K562 (cell line): ENCODE measurements at regions not wholly inside any gene's neighbourhood (a gene's known extent, or its start where the extent isn't known, plus 50 kb on each side); places are given as distances from the start of the nearest gene placed in this dataset.

Source experiments
- ATAC-seq: fragments of 200-7000 bp; cut with Tn5 transposase; 3 replicates; pipeline ENCODE4 v1.9.1; 2020; ENCODE audit warnings: moderate library complexity
- BruUV-seq: library from RNA; stranded (reverse); fragments of 400-500 nt; replicated peaks from 2 replicates; lab custom pipeline; 2021; lab: Mats Ljungman, UMichigan
- CTCF ChIA-PET: fragments of 300-600 bp; formaldehyde crosslinking; extraction: SDS; loops from one replicate; lab custom pipeline; 2021; ENCODE audit warnings: low intra/inter-chr PET ratio; lab: Yijun Ruan, JAX
- POLR2A ChIA-PET: fragments of 300-600, 350-650 bp; sonication (Branson Sonifier 250); formaldehyde crosslinking; extraction: SDS; loops from one replicate; lab custom pipeline; 2021; ENCODE audit warnings: antibody characterized with exemption, inconsistent platforms; lab: Yijun Ruan, JAX
- DNase-seq, 4 experiments: peaks; one replicate each; pipeline versions ENCODE4 v3.0.0 to v3.0.0-alpha.2; 2011 to 2018; ENCODE audit warnings: low spot score in 3 of 4, mixed read lengths in 3 of 4; ENCODE audit errors: extremely low read depth in 1 of 4
- FAIRE-seq: peaks from 2 replicates; lab custom pipeline; 2011; peaks lifted over from hg19 to GRCh38; lab: Jason Lieb, UNC
- H2AFZ ChIP-seq: 2 replicates; pipeline ENCODE4 v1.6.0; 2011; ENCODE audit warnings: low read depth, low read length, control low read depth, inconsistent platforms
- H3K27ac ChIP-seq: fragments of 200-600 bp; 3 replicates; pipeline ENCODE4 v1.8.0; 2011; ENCODE audit warnings: low read depth, mild to moderate bottlenecking, control low read depth, inconsistent platforms, low read length, moderate library complexity, mixed read lengths; ENCODE audit errors: extremely low read depth
- H3K27me3 ChIP-seq, 2 experiments: fragments of 300-600 bp in 1 of 2; 2 replicates in 1 of 2; 3 replicates in 1 of 2; pipeline versions ENCODE4 v1.6.0 to v1.8.0; 2011; ENCODE audit warnings: inconsistent platforms in 2 of 2, low read length in 2 of 2, mild to moderate bottlenecking in 1 of 2, mixed read lengths in 1 of 2, moderate library complexity in 1 of 2; ENCODE audit not compliant: control insufficient read depth in 2 of 2, insufficient read depth in 2 of 2
- H3K36me3 ChIP-seq: fragments of 300-600 bp; 3 replicates; pipeline ENCODE4 v1.8.0; 2011; ENCODE audit warnings: mild to moderate bottlenecking, low read length, inconsistent platforms; ENCODE audit not compliant: control insufficient read depth, insufficient read depth
- H3K4me1 ChIP-seq, 2 experiments: fragments of 200-600 bp in 1 of 2; replicated peaks in 1 of 2; 2 replicates in 1 of 2; 3 replicates in 1 of 2; pipeline versions ENCODE4 v1.5.1 to v1.8.0; 2011; ENCODE audit warnings: inconsistent platforms in 2 of 2, low read length in 2 of 2, mild to moderate bottlenecking in 1 of 2, mixed read lengths in 1 of 2, moderate library complexity in 1 of 2; ENCODE audit not compliant: control insufficient read depth in 2 of 2, insufficient read depth in 2 of 2
- H3K4me2 ChIP-seq: 2 replicates; pipeline ENCODE4 v1.6.1; 2011; ENCODE audit warnings: low read length, control low read depth, inconsistent platforms, mixed read lengths; ENCODE audit not compliant: insufficient read depth
- H3K4me3 ChIP-seq: fragments of 200-600 bp; sonication (generic), shearing (Covaris generic); 2 replicates; pipeline ENCODE4 v1.5.1; 2016; ENCODE audit warnings: control low read depth, inconsistent platforms
- H3K79me2 ChIP-seq: fragments of 200-600 bp; 3 replicates; pipeline ENCODE4 v1.8.0; 2011; ENCODE audit warnings: low read length, inconsistent platforms; ENCODE audit not compliant: control insufficient read depth, insufficient read depth
- H3K9ac ChIP-seq, 2 experiments: 2 replicates each; pipeline versions ENCODE4 v1.6.0 to v1.6.1; 2011; ENCODE audit warnings: low read depth in 2 of 2, low read length in 2 of 2, control low read depth in 1 of 2, inconsistent platforms in 1 of 2, mild to moderate bottlenecking in 1 of 2, mixed read lengths in 1 of 2; ENCODE audit not compliant: insufficient read depth in 1 of 2
- H3K9me1 ChIP-seq: one replicate; pipeline ENCODE4 v1.6.0; 2011; ENCODE audit warnings: inconsistent platforms, mild to moderate bottlenecking, low read length, moderate library complexity; ENCODE audit not compliant: control insufficient read depth, insufficient read depth
- H3K9me3 ChIP-seq: replicated peaks from 2 replicates; pipeline ENCODE4 v1.5.1; 2011; ENCODE audit warnings: low read depth, low read length, inconsistent platforms; ENCODE audit not compliant: control insufficient read depth, insufficient read depth
- H4K20me1 ChIP-seq: replicated peaks from 2 replicates; pipeline ENCODE4 v1.6.1; 2011; ENCODE audit warnings: low read length, inconsistent platforms, mixed read lengths; ENCODE audit not compliant: control insufficient read depth, insufficient read depth
- ILF3 ChIP-seq: fragments of 450-650 bp; IDR thresholded peaks from 2 replicates; pipeline ENCODE4 v1.6.1; 2018; ENCODE audit warnings: antibody characterized with exemption, mild to moderate bottlenecking, moderate library complexity, borderline replicate concordance
- LEF1 ChIP-seq: fragments of 450-650 bp; IDR thresholded peaks from 2 replicates; pipeline ENCODE4 v1.6.1; 2016; ENCODE audit warnings: mild to moderate bottlenecking
- MECOM ChIP-seq: fragments of 250-450 bp; sonication (Bioruptor Pico); IDR thresholded peaks from 2 replicates; pipeline ENCODE4 v1.8.0; 2022; ENCODE audit warnings: inconsistent platforms
- MIER1 ChIP-seq: fragments of 450-650 bp; IDR thresholded peaks from 2 replicates; pipeline ENCODE4 v1.6.1; 2016; ENCODE audit warnings: antibody characterized with exemption, mild to moderate bottlenecking, low read depth
- MTA3 ChIP-seq: fragments of 450-650 bp; formaldehyde crosslinking; IDR thresholded peaks from 2 replicates; pipeline ENCODE4 v1.6.1; 2017; ENCODE audit warnings: mild to moderate bottlenecking, borderline replicate concordance
- NCOA6 ChIP-seq: fragments of 450-650 bp; IDR thresholded peaks from 2 replicates; pipeline ENCODE4 v1.6.1; 2017; ENCODE audit warnings: mild to moderate bottlenecking
- RUNX1 ChIP-seq: sonication (generic); IDR thresholded peaks from 2 replicates; pipeline ENCODE4 v1.6.1; 2016; ENCODE audit warnings: antibody characterized with exemption, low read depth
- SMARCA5 ChIP-seq: fragments of 450-650 bp; IDR thresholded peaks from 2 replicates; pipeline ENCODE4 v1.6.1; 2016
- STAT5B ChIP-seq: fragments of 250-450 bp; sonication (Bioruptor Pico); IDR thresholded peaks from 2 replicates; pipeline ENCODE4 v1.8.0; 2021; ENCODE audit warnings: mild to moderate bottlenecking, inconsistent platforms
- ZNF140 ChIP-seq: fragments of 250-450 bp; sonication (Bioruptor Pico); IDR thresholded peaks from 2 replicates; pipeline ENCODE4 v1.8.0; 2021; ENCODE audit warnings: moderate library complexity, mild to moderate bottlenecking, inconsistent platforms
- ZNF174 ChIP-seq: fragments of 250-450 bp; sonication (Bioruptor Pico); IDR thresholded peaks from 2 replicates; pipeline ENCODE4 v1.4.0; 2020; ENCODE audit warnings: mild to moderate bottlenecking
- ZNF57 ChIP-seq: fragments of 450-650 bp; formaldehyde crosslinking; IDR thresholded peaks from 2 replicates; pipeline ENCODE4 v1.4.0; 2020; ENCODE audit warnings: mild to moderate bottlenecking, moderate library complexity
- ZNF764 ChIP-seq: fragments of 250-450 bp; sonication (Bioruptor Pico); IDR thresholded peaks from 2 replicates; pipeline ENCODE4 v1.4.0; 2020; ENCODE audit warnings: low read depth, mild to moderate bottlenecking, moderate library complexity
- ZNF79 ChIP-seq: fragments of 250-450 bp; sonication (Bioruptor Pico); IDR thresholded peaks from 2 replicates; pipeline ENCODE4 v1.4.0; 2020; ENCODE audit warnings: low read depth, mild to moderate bottlenecking, moderate library complexity
- WGBS: fragments of 100-300 bp; shearing (Covaris generic); methylation state at CpG from one replicate; pipeline ENCODE4 v1.1.6; 2016; ENCODE audit warnings: low coverage, mixed read lengths; ENCODE audit not compliant: insufficient coverage; ENCODE audit errors: missing lambda C conversion rate; 5-methylcytosine and 5-hydroxymethylcytosine counted together
- in situ Hi-C: fragments of 300-500 bp; cut with MboI; formaldehyde crosslinking; loops from 4 replicates; pipeline ENCODE4 v1.15.0; 2018; ENCODE audit warnings: inconsistent platforms, mixed read lengths
- intact Hi-C: fragments of 100-400 bp; cut with micrococcal nuclease; formaldehyde crosslinking; loops from 2 replicates; pipeline ENCODE4 v1.14.2; 2022
- TF ChIP-seq, protein P1 (sequence below): sonication (generic); formaldehyde crosslinking; IDR thresholded peaks from 2 replicates; pipeline ENCODE4 v1.9.0; 2022; ENCODE audit warnings: mild to moderate bottlenecking, missing genetic modification reagents
- TF ChIP-seq, protein P2 (sequence below): fragments of 450-650 bp; IDR thresholded peaks from one replicate; pipeline ENCODE4 v1.6.1; 2018; ENCODE audit warnings: mild to moderate bottlenecking, moderate library complexity; ENCODE audit not compliant: partially characterized antibody

DNA sequence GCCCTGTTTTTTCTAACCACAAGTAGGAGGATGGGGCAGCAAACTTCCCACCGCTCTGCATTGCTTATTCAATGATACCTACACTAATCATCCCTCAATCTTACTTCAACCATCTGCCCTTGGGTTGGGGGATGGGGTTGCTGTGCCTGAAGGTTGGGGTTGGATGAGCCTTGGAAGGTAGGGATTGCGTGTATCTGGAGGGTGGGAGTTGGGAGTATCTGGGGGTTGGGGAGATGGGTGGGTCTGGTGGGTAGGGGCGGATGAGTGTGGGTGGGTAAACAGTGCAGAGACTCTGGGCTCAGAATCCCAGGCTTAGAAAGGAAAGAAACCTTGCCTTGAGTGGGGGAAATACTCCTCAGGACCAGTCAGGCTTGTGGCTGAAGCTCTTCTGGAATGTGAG, 467.4 kb downstream of the DIRAS2 start:
- Histone ChIP-seq H3K4me2 (no peak overlapping the region), H3K9ac (no peak overlapping the region), H3K4me1 (no peaks in the 10 kb centered on the region), H4K20me1 (no peaks in the 10 kb centered on the region), H3K4me3 (no peak overlapping the region), H3K79me2 (no peaks in the 10 kb centered on the region), H2AFZ (no peak overlapping the region), H3K9me1 (no peaks in the 10 kb centered on the region), H3K27me3 (no peaks in the 10 kb centered on the region), H3K9me3 (no peaks in the 10 kb centered on the region), H3K36me3 (no peaks in the 10 kb centered on the region), H3K27ac (no peak overlapping the region)
- ChIA-PET POLR2A (interaction anchor here (1.0 kb wide), 1 partner anchor 40 kb away, joined by 3 read pairs; no protein-coding TSS in a partner anchor), CTCF (no interaction called here)
- in situ Hi-C loops (no loop called here), intact Hi-C loops (no loop called here)
- no peak for ATAC-seq
- BruUV-seq = no TSS peak
- TF ChIP-seq ILF3 (no peak), NCOA6 (no peak), ZNF140 (no peak)
- no peak for DNase-seq
- WGBS = 0% methylated on average over 1 of the region's 3 CpGs
- no peak for FAIRE-seq

DNA sequence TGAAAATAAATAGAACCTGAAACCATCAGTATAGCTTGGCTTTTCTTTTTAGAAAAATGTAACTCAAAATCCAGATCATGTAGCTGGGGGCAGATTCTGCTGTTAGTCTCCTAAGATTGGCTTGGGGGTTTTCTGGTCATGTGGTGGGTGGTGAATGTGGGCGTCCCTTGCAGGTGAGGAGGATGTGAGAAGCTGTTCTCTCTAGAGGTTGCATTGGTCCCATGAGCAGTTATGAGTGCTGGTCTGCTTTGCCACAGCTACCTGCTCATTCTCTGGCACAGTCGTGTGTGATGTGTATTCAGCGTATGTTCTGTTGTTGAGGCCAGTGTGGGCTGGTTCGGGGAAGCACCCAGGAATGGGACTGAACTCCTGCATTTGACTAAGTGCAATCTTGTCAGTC, 466.8 kb downstream of the DIRAS2 start:
- Histone ChIP-seq H3K4me1 (no peaks in the 10 kb centered on the region), H3K79me2 (no peaks in the 10 kb centered on the region), H3K9ac (no peak overlapping the region), H3K36me3 (no peaks in the 10 kb centered on the region), H4K20me1 (no peaks in the 10 kb centered on the region), H3K4me2 (no peak overlapping the region), H3K9me3 (no peaks in the 10 kb centered on the region), H3K27ac (no peak overlapping the region), H3K4me3 (no peak overlapping the region), H2AFZ (no peak overlapping the region), H3K9me1 (no peaks in the 10 kb centered on the region), H3K27me3 (no peaks in the 10 kb centered on the region)
- no peak for ATAC-seq
- no peak for FAIRE-seq
- WGBS = 0% methylated on average over 4 of the region's 4 CpGs
- BruUV-seq = no TSS peak
- in situ Hi-C loops (no loop called here), intact Hi-C loops (no loop called here)
- CTCF ChIA-PET = no interaction called here
- DNase-seq = no peak
- TF ChIP-seq, protein P1, sequence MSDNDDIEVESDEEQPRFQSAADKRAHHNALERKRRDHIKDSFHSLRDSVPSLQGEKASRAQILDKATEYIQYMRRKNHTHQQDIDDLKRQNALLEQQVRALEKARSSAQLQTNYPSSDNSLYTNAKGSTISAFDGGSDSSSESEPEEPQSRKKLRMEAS = no peak
- TF ChIP-seq SMARCA5 (no peak), MECOM (CRISPR knock-in tag) (no peak), ZNF764 (CRISPR knock-in tag) (no peak), STAT5B (CRISPR knock-in tag) (no peak), ZNF174 (no peak), ZNF79 (CRISPR knock-in tag) (no peak), MTA3 (no peak), RUNX1 (no peak), MIER1 (no peak), LEF1 (no peak), ZNF57 (CRISPR knock-in tag) (no peak)
- TF ChIP-seq, protein P2, sequence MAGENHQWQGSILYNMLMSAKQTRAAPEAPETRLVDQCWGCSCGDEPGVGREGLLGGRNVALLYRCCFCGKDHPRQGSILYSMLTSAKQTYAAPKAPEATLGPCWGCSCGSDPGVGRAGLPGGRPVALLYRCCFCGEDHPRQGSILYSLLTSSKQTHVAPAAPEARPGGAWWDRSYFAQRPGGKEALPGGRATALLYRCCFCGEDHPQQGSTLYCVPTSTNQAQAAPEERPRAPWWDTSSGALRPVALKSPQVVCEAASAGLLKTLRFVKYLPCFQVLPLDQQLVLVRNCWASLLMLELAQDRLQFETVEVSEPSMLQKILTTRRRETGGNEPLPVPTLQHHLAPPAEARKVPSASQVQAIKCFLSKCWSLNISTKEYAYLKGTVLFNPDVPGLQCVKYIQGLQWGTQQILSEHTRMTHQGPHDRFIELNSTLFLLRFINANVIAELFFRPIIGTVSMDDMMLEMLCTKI = no peak
- POLR2A ChIA-PET = interaction anchor here (1.0 kb wide), 1 partner anchor 41 kb away, joined by 3 read pairs; no protein-coding TSS in a partner anchor
